BJ (cell line): ENCODE measurements at regions not wholly inside any gene's neighbourhood (a gene's known extent, or its start where the extent isn't known, plus 50 kb on each side); places are given as distances from the start of the nearest gene placed in this dataset.

ENCODE experiments used
- CTCF ChIA-PET: fragments of 350-600 bp; formaldehyde crosslinking; extraction: SDS; loops from one replicate; lab custom pipeline; 2021; ENCODE audit warnings: antibody characterized with exemption, inconsistent platforms; lab: Yijun Ruan, JAX
- POLR2A ChIA-PET: fragments of 300-600 bp; sonication (Branson Sonifier 250); formaldehyde crosslinking; extraction: SDS; loops from one replicate; lab custom pipeline; 2021; ENCODE audit warnings: antibody characterized with exemption; lab: Charles Lee
- DNase-seq: peaks from one replicate; pipeline ENCODE4 v3.0.0-alpha.2; 2011; ENCODE audit warnings: low read depth
- H3K27me3 ChIP-seq: 2 replicates; pipeline ENCODE4 v1.6.0; 2011; ENCODE audit warnings: low read length; ENCODE audit not compliant: control insufficient read depth, insufficient read depth
- H3K36me3 ChIP-seq: 2 replicates; pipeline ENCODE4 v1.5.1; 2011; ENCODE audit warnings: low read length; ENCODE audit not compliant: control insufficient read depth, insufficient read depth
- H3K4me3 ChIP-seq: 2 replicates; pipeline ENCODE4 v1.5.1; 2011; ENCODE audit warnings: low read depth, mild to moderate bottlenecking, control low read depth, low read length
- TF ChIP-seq, protein P1 (sequence below): IDR thresholded peaks from 2 replicates; pipeline ENCODE4 v1.5.1; 2011; ENCODE audit warnings: low read depth, mild to moderate bottlenecking, control low read depth, inconsistent platforms, low read length, moderate library complexity; ENCODE audit not compliant: insufficient read depth

DNA sequence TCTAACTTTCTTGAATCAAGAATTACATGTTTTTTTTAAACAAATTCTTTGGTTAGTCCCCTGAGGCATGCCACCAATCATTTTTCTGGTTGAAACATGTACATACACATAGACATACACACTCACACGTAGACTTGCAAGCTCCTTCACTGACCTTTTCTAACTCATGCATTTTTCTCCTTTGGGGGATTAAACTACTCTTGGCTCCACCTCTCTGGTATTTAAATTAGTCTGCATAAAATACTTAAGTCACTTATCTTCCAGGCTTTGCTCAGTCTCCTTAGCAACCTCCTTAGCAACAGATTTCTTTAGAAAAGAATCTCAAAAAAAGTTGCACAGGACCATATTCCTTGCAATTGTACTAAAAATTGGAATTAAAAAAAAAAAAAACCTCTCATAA lies 440.9 kb upstream of the LRRC7 start:
- CTCF ChIA-PET: no interaction called here
- POLR2A ChIA-PET: interaction anchor here (0.6 kb wide), 1 partner anchor 1492 kb away, joined by 3 read pairs; no protein-coding TSS in a partner anchor

GRCh38 chr1:69128204-69128603 lies 439.5 kb upstream of the LRRC7 start:
- TF ChIP-seq, protein P1, sequence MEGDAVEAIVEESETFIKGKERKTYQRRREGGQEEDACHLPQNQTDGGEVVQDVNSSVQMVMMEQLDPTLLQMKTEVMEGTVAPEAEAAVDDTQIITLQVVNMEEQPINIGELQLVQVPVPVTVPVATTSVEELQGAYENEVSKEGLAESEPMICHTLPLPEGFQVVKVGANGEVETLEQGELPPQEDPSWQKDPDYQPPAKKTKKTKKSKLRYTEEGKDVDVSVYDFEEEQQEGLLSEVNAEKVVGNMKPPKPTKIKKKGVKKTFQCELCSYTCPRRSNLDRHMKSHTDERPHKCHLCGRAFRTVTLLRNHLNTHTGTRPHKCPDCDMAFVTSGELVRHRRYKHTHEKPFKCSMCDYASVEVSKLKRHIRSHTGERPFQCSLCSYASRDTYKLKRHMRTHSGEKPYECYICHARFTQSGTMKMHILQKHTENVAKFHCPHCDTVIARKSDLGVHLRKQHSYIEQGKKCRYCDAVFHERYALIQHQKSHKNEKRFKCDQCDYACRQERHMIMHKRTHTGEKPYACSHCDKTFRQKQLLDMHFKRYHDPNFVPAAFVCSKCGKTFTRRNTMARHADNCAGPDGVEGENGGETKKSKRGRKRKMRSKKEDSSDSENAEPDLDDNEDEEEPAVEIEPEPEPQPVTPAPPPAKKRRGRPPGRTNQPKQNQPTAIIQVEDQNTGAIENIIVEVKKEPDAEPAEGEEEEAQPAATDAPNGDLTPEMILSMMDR: no peak
- no peak for DNase-seq
- ChIA-PET CTCF (interaction anchor here (0.6 to 0.7 kb wide), 2 partner anchors 12 to 1381 kb away, joined by 3 read pairs; no protein-coding TSS in a partner anchor), POLR2A (no interaction called here)
- Histone ChIP-seq H3K4me3 (no peak overlapping the region), H3K27me3 (no peaks in the 10 kb centered on the region), H3K36me3 (no peaks in the 10 kb centered on the region)

More for the DNA sequence above, 440.9 kb upstream of the LRRC7 start:
- Histone ChIP-seq H3K36me3 (no peaks in the 10 kb centered on the region), H3K4me3 (no peak overlapping the region), H3K27me3 (no peaks in the 10 kb centered on the region)
- DNase-seq: no peak
- TF ChIP-seq, protein P1: no peak

DNA sequence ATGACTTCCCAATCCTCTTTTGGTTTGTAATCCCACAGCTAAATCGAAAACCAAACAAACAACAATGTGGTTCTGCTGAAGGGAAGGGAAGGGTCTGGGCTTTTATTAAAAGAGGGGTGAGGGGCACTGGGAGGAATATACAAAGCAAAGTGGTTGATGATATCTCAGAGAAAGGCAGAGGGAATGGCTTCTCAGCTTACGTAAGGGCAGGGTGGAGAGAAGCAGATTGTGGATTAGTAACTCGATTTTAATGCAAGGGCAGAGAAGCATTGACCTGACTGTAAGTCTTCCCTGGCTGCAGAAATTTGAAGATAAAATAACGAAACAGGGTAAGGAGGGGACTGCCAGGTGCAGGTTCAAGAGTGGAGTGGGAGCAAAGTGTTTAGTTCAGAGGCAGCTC lies 438.2 kb upstream of the LRRC7 start:
- no peak for DNase-seq
- H3K4me3 ChIP-seq: no peak overlapping the region
- ChIA-PET POLR2A (no interaction called here), CTCF (no interaction called here)
- H3K27me3 ChIP-seq: no peaks in the 10 kb centered on the region
- TF ChIP-seq, protein P1: no peak
- no peaks in the 10 kb centered on the region for H3K36me3 ChIP-seq

GRCh38 chr1:69138172-69138571 lies 429.6 kb upstream of the LRRC7 start:
- no peak for DNase-seq
- no peak overlapping the region for H3K4me3 ChIP-seq
- no peaks in the 10 kb centered on the region for H3K27me3 ChIP-seq
- POLR2A ChIA-PET: no interaction called here
- no peaks in the 10 kb centered on the region for H3K36me3 ChIP-seq
- TF ChIP-seq, protein P1: no peak
- CTCF ChIA-PET: no interaction called here

DNA sequence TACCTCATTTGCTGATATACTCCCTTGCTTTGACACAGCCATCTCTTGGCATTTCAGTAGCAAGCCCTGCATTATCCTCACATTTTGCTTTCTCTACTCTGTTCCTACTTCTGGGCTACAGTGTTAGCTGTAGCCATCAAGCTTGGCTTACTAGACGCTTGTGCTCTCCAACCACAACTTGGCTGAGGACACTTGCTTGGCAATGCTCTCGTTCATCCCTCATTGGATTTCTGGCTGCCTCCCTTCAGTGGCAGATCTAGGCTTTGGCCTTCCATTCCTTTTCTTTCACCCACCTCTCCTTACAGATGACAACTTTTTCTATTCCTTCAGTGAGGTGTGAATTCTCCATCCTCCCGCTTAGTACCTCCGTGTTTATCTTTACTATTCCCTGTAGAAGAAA lies 428.7 kb upstream of the LRRC7 start:
- POLR2A ChIA-PET: no interaction called here
- DNase-seq: no peak

More for the DNA sequence above, 428.7 kb upstream of the LRRC7 start:
- Histone ChIP-seq H3K36me3 (no peaks in the 10 kb centered on the region), H3K4me3 (no peak overlapping the region), H3K27me3 (no peaks in the 10 kb centered on the region)
- TF ChIP-seq, protein P1: no peak
- CTCF ChIA-PET: no interaction called here
